PC-9 (cell line): ENCODE measurements at regions not wholly inside any gene's neighbourhood (a gene's known extent, or its start where the extent isn't known, plus 50 kb on each side); places are given as distances from the start of the nearest gene placed in this dataset. TPM values are rescaled to one million over a fixed set of nuclear protein-coding genes. Genes with fewer than 3 reads are reported as not detected.

Experiments used
- BruUV-seq: library from RNA; stranded (reverse); fragments of 400-500 nt; replicated peaks from 2 replicates; lab custom pipeline; 2021; lab: Mats Ljungman, UMichigan
- CTCF ChIA-PET: fragments of 300-600 bp; sonication (Branson Sonifier 250); formaldehyde crosslinking; loops from one replicate; lab custom pipeline; 2022; ENCODE audit warnings: antibody characterized with exemption; lab: Charles Lee
- POLR2A ChIA-PET: fragments of 300-600 bp; sonication (Branson Sonifier 250); formaldehyde crosslinking; loops from one replicate; lab custom pipeline; 2022; ENCODE audit warnings: antibody characterized with exemption; ENCODE audit not compliant: unreplicated experiment; lab: Charles Lee
- DNase-seq, 2 experiments: peaks; one replicate each; pipeline versions ENCODE4 v3.0.0 to v3.0.0-alpha.2; 2015 to 2022; ENCODE audit warnings: mixed read lengths in 1 of 2
- H2AFZ ChIP-seq: fragments of 200-600 bp; sonication (generic); 2 replicates; pipeline ENCODE4 v1.8.1; 2017; ENCODE audit warnings: antibody characterized with exemption
- H3F3A ChIP-seq: fragments of 200-600 bp; sonication (generic); 2 replicates; pipeline ENCODE4 v1.8.1; 2017; ENCODE audit warnings: antibody characterized with exemption, mild to moderate bottlenecking, low read depth; ENCODE audit not compliant: insufficient read depth
- H3K27ac ChIP-seq: fragments of 200-600 bp; sonication (generic); 2 replicates; pipeline ENCODE4 v1.6.1; 2016; ENCODE audit warnings: mixed run types
- H3K27me3 ChIP-seq: fragments of 200-600 bp; sonication (generic); 2 replicates; pipeline ENCODE4 v1.6.1; 2016; ENCODE audit warnings: low read depth, mixed run types; ENCODE audit not compliant: insufficient read depth
- H3K36me3 ChIP-seq: fragments of 200-600 bp; sonication (generic); 2 replicates; pipeline ENCODE4 v1.6.1; 2016; ENCODE audit warnings: low read depth, mixed run types
- H3K4me1 ChIP-seq: fragments of 200-600 bp; sonication (generic); replicated peaks from 2 replicates; pipeline ENCODE4 v1.6.1; 2016; ENCODE audit warnings: mixed run types; ENCODE audit not compliant: insufficient read depth
- H3K4me2 ChIP-seq: fragments of 200-600 bp; sonication (generic); 2 replicates; pipeline ENCODE4 v1.6.1; 2017; ENCODE audit warnings: mixed run types
- H3K4me3 ChIP-seq: fragments of 200-600 bp; sonication (generic); 2 replicates; pipeline ENCODE4 v1.6.1; 2016; ENCODE audit warnings: mixed run types
- H3K79me2 ChIP-seq: fragments of 200-600 bp; sonication (generic); 2 replicates; pipeline ENCODE4 v1.6.1; 2017; ENCODE audit warnings: low read depth, mixed run types
- H3K9me2 ChIP-seq: fragments of 200-600 bp; sonication (generic); 2 replicates; pipeline ENCODE4 v1.8.1; 2017; ENCODE audit warnings: mild to moderate bottlenecking; ENCODE audit not compliant: insufficient read depth
- H3K9me3 ChIP-seq: fragments of 200-600 bp; sonication (generic); 2 replicates; pipeline ENCODE4 v1.8.1; 2016; ENCODE audit warnings: low read depth; ENCODE audit not compliant: insufficient read depth
- H4K20me1 ChIP-seq: fragments of 200-600 bp; sonication (generic); 2 replicates; pipeline ENCODE4 v1.8.1; 2017; ENCODE audit not compliant: insufficient read depth
- CTCF ChIP-seq: fragments of 200-600 bp; sonication (generic); conservative IDR thresholded peaks from 2 replicates; pipeline ENCODE4 v1.6.1; 2017; ENCODE audit warnings: mixed run types, antibody characterized with exemption, mild to moderate bottlenecking, moderate library complexity
- EZH2 ChIP-seq: fragments of 200-600 bp; sonication (generic); IDR thresholded peaks from 2 replicates; pipeline ENCODE4 v1.8.0; 2017; ENCODE audit warnings: antibody characterized with exemption, low read depth
- intact Hi-C: fragments of 100-400 bp; cut with micrococcal nuclease; formaldehyde crosslinking; loops from one replicate; pipeline ENCODE4 v1.10.0; 2022; ENCODE audit not compliant: unreplicated experiment
- microRNA-seq: library from miRNA; unstranded; fragments of <30 nt; microRNA quantifications from one replicate; pipeline ENCODE4 v1.2.0, GENCODE V29; 2021; ENCODE audit warnings: borderline number of aligned reads, borderline replicate concordance

GRCh38 chr12:24012528-24012927 lies 63.1 kb upstream of the SOX5 start:
- H2AFZ ChIP-seq: no peak overlapping the region
- no peaks in the 10 kb centered on the region for H4K20me1 ChIP-seq
- no peaks in the 10 kb centered on the region for H3K4me1 ChIP-seq
- H3K9me2 ChIP-seq: no peaks in the 10 kb centered on the region; the same call in 1 of the 2 replicates
- no peak overlapping the region for H3K4me2 ChIP-seq
- no peaks in the 10 kb centered on the region for H3K9me3 ChIP-seq
- ChIA-PET CTCF (no interaction called here), POLR2A (no interaction called here)
- peaks cover 13% of the 10 kb centered on the region; the same call in 1 of the 2 replicates for H3K27me3 ChIP-seq
- H3K36me3 ChIP-seq: no peaks in the 10 kb centered on the region
- no peaks in the 10 kb centered on the region for H3F3A ChIP-seq
- H3K79me2 ChIP-seq: no peaks in the 10 kb centered on the region
- BruUV-seq: no TSS peak
- no peak for DNase-seq
- intact Hi-C loops: no loop called here
- no peak for TF ChIP-seq EZH2
- no peak overlapping the region for H3K4me3 ChIP-seq
- H3K27ac ChIP-seq: no peak overlapping the region

GRCh38 chr12:24011927-24012507 lies 62.5 kb upstream of the SOX5 start:
- ChIA-PET CTCF (no interaction called here), POLR2A (no interaction called here)
- no peak overlapping the region for H3K4me2 ChIP-seq
- no TSS peak for BruUV-seq
- no peak overlapping the region for H3K4me3 ChIP-seq
- no peaks in the 10 kb centered on the region for H3K4me1 ChIP-seq
- intact Hi-C loops: no loop called here
- H3F3A ChIP-seq: no peaks in the 10 kb centered on the region
- H3K36me3 ChIP-seq: no peaks in the 10 kb centered on the region
- no peaks in the 10 kb centered on the region for H4K20me1 ChIP-seq
- no peak overlapping the region for H3K27ac ChIP-seq
- H3K9me2 ChIP-seq: no peaks in the 10 kb centered on the region; the same call in 1 of the 2 replicates
- no peak for DNase-seq
- no peaks in the 10 kb centered on the region for H3K79me2 ChIP-seq
- no peaks in the 10 kb centered on the region for H3K9me3 ChIP-seq
- no peak overlapping the region for H2AFZ ChIP-seq
- peaks cover 13% of the 10 kb centered on the region; the same call in 1 of the 2 replicates for H3K27me3 ChIP-seq
- TF ChIP-seq CTCF (no peak), EZH2 (no peak)

- Histone ChIP-seq H3K27me3 (no peaks in the 10 kb centered on the region), H3F3A (no peaks in the 10 kb centered on the region), H3K9me2 (no peaks in the 10 kb centered on the region; the same call in 1 of the 2 replicates), H4K20me1 (no peaks in the 10 kb centered on the region), H3K36me3 (no peaks in the 10 kb centered on the region), H3K4me1 (no peaks in the 10 kb centered on the region), H3K4me2 (no peak overlapping the region), H3K79me2 (no peaks in the 10 kb centered on the region), H3K9me3 (no peaks in the 10 kb centered on the region), H3K27ac (no peak overlapping the region), H3K4me3 (no peak overlapping the region), H2AFZ (no peak overlapping the region)
- no peak for DNase-seq
- intact Hi-C loops: no loop called here
- POLR2A ChIA-PET: no interaction called here
- CTCF ChIA-PET: no interaction called here
- no TSS peak for BruUV-seq
- TF ChIP-seq CTCF: no peak
- no peak for TF ChIP-seq EZH2
These were observed 58.7 kb upstream of the SOX5 start for GRCh38 chr12:24008166-24008565.

Small RNA genes in the stretch of these regions (microRNA-seq; reads per million reads assigned to microRNA genes)
- not detected for gene MIR920
